Vagina (tissue), 2 donors: ENCODE measurements at regions not wholly inside any gene's neighbourhood (a gene's known extent, or its start where the extent isn't known, plus 50 kb on each side); places are given as distances from the start of the nearest gene placed in this dataset.

Experiments
- CTCF ChIP-seq, 3 experiments: fragments of 450-650 bp in 2 of 3; fragments of 200-600 bp in 1 of 3; sonication (generic) in 1 of 3; IDR thresholded peaks; one replicate each; pipeline ENCODE4 v1.5.1; 2017 to 2019; ENCODE audit warnings: antibody characterized with exemption in 3 of 3, mild to moderate bottlenecking in 2 of 3, moderate library complexity in 2 of 3
- POLR2A ChIP-seq, 2 donors: fragments of 450-650 bp; IDR thresholded peaks; one replicate each; pipeline ENCODE4 v1.6.1; 2017; ENCODE audit warnings: antibody characterized with exemption in 2 of 2, mild to moderate bottlenecking in 2 of 2, moderate library complexity in 2 of 2
- POLR2AphosphoS5 ChIP-seq, 2 donors: sonication (generic); formaldehyde crosslinking; IDR thresholded peaks; one replicate each; pipeline ENCODE4 v1.9.0; 2017; ENCODE audit warnings: antibody characterized with exemption in 2 of 2, mild to moderate bottlenecking in 2 of 2, low read depth in 1 of 2; ENCODE audit not compliant: insufficient read depth in 1 of 2

GRCh38 chr22:49048591-49048990, 779.1 kb downstream of the BRD1 start:
- TF ChIP-seq CTCF (IDR thresholded peaks at IDR 0.05) = no peak
- no peak for TF ChIP-seq POLR2A (IDR thresholded peaks at IDR 0.05)
- TF ChIP-seq POLR2AphosphoS5 (IDR thresholded peaks at IDR 0.05; ENCODE audit: insufficient read depth in 1 of 2, low read depth in 1 of 2) = no peak
